ENCODE measurements at regions not wholly inside any gene's neighbourhood (a gene's known extent, or its start where the extent isn't known, plus 50 kb on each side); places are given as distances from the start of the nearest gene placed in this dataset.
"Not testable (repeated sequence)": the region's sequence is repeated elsewhere in the genome, so short reads cannot be mapped to it uniquely, and the experiment has no call there.

DNA sequence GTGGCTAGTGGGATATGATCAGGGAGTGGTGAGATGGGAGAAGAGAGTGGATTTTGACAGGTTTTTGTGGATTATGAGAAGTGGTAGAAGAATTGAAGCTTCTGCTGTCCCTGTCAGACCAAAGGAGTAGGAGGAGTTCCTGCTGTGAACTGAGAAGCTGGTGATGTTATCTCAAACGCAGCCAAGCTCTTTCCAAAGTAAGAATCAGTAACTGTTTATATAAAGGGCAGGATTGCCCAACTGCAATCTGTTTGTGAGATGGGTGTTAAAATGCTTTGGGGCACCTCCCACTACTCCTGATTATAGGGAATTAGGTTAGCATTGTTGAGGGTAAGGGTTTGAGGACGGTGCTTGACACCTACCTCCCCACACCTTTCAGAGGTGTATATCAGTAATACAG is 60.5 kb upstream of the USP25 start:
- DNase-seq (ENCODE audit: low spot score in 2 of 2) (no peak), ATAC-seq (replicated peaks; ENCODE audit: extremely low read depth, poor library complexity, severe bottlenecking) (no peak)
- Mint-ChIP-seq H3K27ac (ENCODE audit: low read depth) (no peak overlapping the region), H3K9me3 (no peaks in the 10 kb centered on the region), H3K4me3 (no peak overlapping the region), H3K4me1 (no peaks in the 10 kb centered on the region), H3K36me3 (ENCODE audit: insufficient read depth) (no peaks in the 10 kb centered on the region), H3K27me3 (no peaks in the 10 kb centered on the region)

DNA sequence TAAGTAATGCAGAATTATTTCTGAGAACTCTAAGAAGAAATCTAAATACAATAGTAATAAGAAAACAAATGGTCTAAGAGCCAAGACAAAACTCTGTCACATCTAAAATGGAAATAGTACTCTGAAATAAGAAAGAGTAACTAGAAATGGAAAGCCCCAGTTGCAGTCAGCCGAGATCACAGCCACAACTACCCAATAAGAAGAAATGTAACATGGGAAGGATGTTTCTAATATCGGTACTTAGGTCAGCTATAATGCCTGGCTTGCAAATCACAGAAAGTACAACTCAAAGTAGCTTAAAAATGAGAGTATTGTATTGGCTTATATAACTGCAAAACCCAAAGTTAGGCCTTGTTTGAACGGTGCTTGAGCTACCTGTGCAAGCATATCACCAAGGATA is 58.6 kb upstream of the USP25 start:
- Mint-ChIP-seq H3K4me3 (no peak overlapping the region), H3K27me3 (no peaks in the 10 kb centered on the region), H3K9me3 (no peaks in the 10 kb centered on the region), H3K4me1 (no peaks in the 10 kb centered on the region), H3K36me3 (ENCODE audit: insufficient read depth) (no peaks in the 10 kb centered on the region), H3K27ac (ENCODE audit: low read depth) (no peak overlapping the region)
- DNase-seq (ENCODE audit: low spot score in 2 of 2) (no peak), ATAC-seq (replicated peaks; ENCODE audit: extremely low read depth, poor library complexity, severe bottlenecking) (no peak)

DNA sequence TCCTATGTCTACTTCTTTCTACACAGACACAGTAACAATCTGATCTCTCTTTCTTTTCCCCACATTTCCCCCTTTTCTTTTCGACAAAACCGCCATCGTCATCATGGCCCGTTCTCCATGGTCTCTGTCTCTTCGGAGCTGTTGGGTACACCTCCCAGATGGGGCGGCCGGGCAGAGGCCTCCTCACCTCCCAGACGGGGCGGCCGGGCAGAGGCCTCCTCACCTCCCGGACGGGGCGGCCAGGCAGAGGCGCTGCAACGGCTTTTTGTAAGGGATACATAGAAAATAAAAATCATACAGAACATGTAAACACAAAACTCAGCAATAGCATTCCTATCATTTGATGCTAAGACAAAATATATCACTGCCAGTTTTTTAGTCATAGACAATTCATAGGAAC is 57.2 kb upstream of the USP25 start:
- H3K27me3 Mint-ChIP-seq; H3K9me3 Mint-ChIP-seq; H3K4me1 Mint-ChIP-seq; DNase-seq (ENCODE audit: low spot score in 2 of 2); ATAC-seq (replicated peaks; ENCODE audit: extremely low read depth, poor library complexity, severe bottlenecking); H3K4me3 Mint-ChIP-seq; H3K27ac Mint-ChIP-seq (ENCODE audit: low read depth); H3K36me3 Mint-ChIP-seq (ENCODE audit: insufficient read depth): not testable (repeated sequence)

GRCh38 chr21:15676935-15677334 is 52.8 kb upstream of the USP25 start:
- H3K4me3 Mint-ChIP-seq = no peak overlapping the region
- ATAC-seq (replicated peaks; ENCODE audit: extremely low read depth, poor library complexity, severe bottlenecking) (no peak), DNase-seq (ENCODE audit: low spot score in 2 of 2) (no peak)
- peaks cover 14% of the 10 kb centered on the region for H3K27me3 Mint-ChIP-seq
- no peaks in the 10 kb centered on the region for H3K9me3 Mint-ChIP-seq
- no peaks in the 10 kb centered on the region for H3K36me3 Mint-ChIP-seq (ENCODE audit: insufficient read depth)
- H3K27ac Mint-ChIP-seq (ENCODE audit: low read depth) = no peak overlapping the region
- H3K4me1 Mint-ChIP-seq = no peaks in the 10 kb centered on the region

- peaks cover 6% of the 10 kb centered on the region for H3K4me1 Mint-ChIP-seq
- H3K9me3 Mint-ChIP-seq = no peaks in the 10 kb centered on the region
- no peak overlapping the region for H3K4me3 Mint-ChIP-seq
- no peak for DNase-seq (ENCODE audit: low spot score in 2 of 2)
- H3K36me3 Mint-ChIP-seq (ENCODE audit: insufficient read depth) = no peaks in the 10 kb centered on the region
- no peak overlapping the region for H3K27ac Mint-ChIP-seq (ENCODE audit: low read depth)
- no peak for ATAC-seq (replicated peaks; ENCODE audit: extremely low read depth, poor library complexity, severe bottlenecking)
- peaks cover 14% of the 10 kb centered on the region for H3K27me3 Mint-ChIP-seq
Measured at GRCh38 chr21:15679630-15680029, 50.2 kb upstream of the USP25 start.

Data from central memory CD8-positive, alpha-beta T cell (primary cell).